ENCODE measurements at regions not wholly inside any gene's neighbourhood (a gene's known extent, or its start where the extent isn't known, plus 50 kb on each side); places are given as distances from the start of the nearest gene placed in this dataset.

- ChIA-PET CTCF (no interaction called here), POLR2A (no interaction called here)
- no peaks in the 10 kb centered on the region for H3K9me3 Mint-ChIP-seq (ENCODE audit: unreplicated experiment)
- TF ChIP-seq CTCF (IDR thresholded peaks at IDR 0.05; ENCODE audit: unreplicated experiment): no peak
- H3K27ac Mint-ChIP-seq (ENCODE audit: low read depth, unreplicated experiment): no peak overlapping the region
- H3K36me3 Mint-ChIP-seq (ENCODE audit: insufficient read depth, unreplicated experiment): no peaks in the 10 kb centered on the region
- H3K4me3 Mint-ChIP-seq (ENCODE audit: unreplicated experiment): no peak overlapping the region
- H3K27me3 Mint-ChIP-seq (ENCODE audit: insufficient read depth, unreplicated experiment): peaks cover 8% of the 10 kb centered on the region
- intact Hi-C loops (cut with micrococcal nuclease): no loop called here
- DNase-seq (ENCODE audit: unreplicated experiment): no peak
- no TSS peak for BruUV-seq (replicated peaks)
- H3K4me1 Mint-ChIP-seq (ENCODE audit: insufficient read depth, unreplicated experiment): no peaks in the 10 kb centered on the region
These were observed 743.7 kb downstream of the TBC1D32 start for GRCh38 chr6:120590611-120591010.

GRCh38 chr6:120588424-120588823 lies 745.9 kb downstream of the TBC1D32 start:
- Mint-ChIP-seq H3K4me1 (ENCODE audit: insufficient read depth, unreplicated experiment) (no peaks in the 10 kb centered on the region), H3K27ac (ENCODE audit: low read depth, unreplicated experiment) (no peak overlapping the region), H3K36me3 (ENCODE audit: insufficient read depth, unreplicated experiment) (no peaks in the 10 kb centered on the region), H3K4me3 (ENCODE audit: unreplicated experiment) (no peak overlapping the region), H3K27me3 (ENCODE audit: insufficient read depth, unreplicated experiment) (peaks cover 8% of the 10 kb centered on the region), H3K9me3 (ENCODE audit: unreplicated experiment) (peaks cover 1% of the 10 kb centered on the region)
- intact Hi-C loops (cut with micrococcal nuclease): loop anchor here (5.0 kb wide), 1 partner anchor 239 kb away; no protein-coding TSS in a partner anchor
- TF ChIP-seq CTCF (IDR thresholded peaks at IDR 0.05; ENCODE audit: unreplicated experiment): no peak
- no peak for DNase-seq (ENCODE audit: unreplicated experiment)
- ChIA-PET POLR2A (no interaction called here), CTCF (interaction anchor here (0.6 to 1.0 kb wide), 2 partner anchors 12 to 91 kb away, joined by 3 read pairs; no protein-coding TSS in a partner anchor)
- BruUV-seq (replicated peaks): no TSS peak

DNA sequence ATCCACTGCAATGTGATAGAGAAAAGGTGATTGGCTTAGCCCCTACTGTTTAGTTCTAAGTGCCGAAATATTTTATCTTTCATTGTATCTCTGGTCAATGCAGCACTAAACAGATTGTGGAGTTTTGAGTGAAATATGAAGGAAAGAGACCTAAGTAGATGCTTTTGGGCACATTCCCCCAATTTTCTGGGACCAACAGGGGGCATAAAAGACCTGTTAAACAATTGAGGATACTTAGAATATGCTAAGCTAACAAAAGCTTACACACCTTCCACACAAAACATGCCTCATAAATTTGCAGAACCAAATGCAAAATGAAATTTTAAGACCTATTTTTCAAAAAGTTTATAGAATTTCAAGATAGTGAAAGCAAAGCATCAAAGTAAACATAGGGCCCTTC lies 746.9 kb downstream of the TBC1D32 start:
- no peak for TF ChIP-seq CTCF (IDR thresholded peaks at IDR 0.05; ENCODE audit: unreplicated experiment)
- CTCF ChIA-PET: no interaction called here
- no TSS peak for BruUV-seq (replicated peaks)

DNA sequence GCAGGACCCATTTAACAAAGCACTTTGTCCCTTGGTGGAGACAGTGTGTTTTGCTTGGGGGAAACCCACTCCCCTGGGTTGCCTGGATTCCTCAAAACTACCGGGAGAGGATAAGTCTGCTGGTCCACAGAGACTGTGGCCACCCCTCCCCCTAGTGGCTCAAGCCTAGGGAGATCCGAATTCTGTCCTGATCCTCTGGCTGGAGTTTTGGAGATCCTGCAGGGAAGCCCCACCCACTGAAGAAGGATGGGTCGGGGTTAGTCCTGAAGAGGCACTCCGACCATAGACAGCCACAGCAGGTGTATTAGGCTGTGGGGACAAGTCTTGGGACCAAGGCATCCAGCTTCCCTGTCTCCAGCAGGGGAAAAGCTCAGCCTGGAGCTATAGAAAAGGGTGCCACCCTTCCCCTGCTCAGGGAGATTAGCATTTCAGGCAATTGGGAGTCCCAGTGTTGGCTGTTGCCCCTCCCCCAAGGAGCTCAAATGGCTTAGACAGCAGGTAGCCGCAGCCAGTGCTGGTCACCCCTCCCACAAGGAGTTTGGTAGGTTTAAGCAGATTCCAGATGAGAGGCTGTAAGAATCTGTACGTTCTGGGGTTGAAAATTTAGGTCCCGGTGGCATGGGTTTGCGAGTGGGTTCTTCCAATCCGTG lies 750.0 kb downstream of the TBC1D32 start:
- Mint-ChIP-seq H3K4me1 (ENCODE audit: insufficient read depth, unreplicated experiment) (no peaks in the 10 kb centered on the region), H3K27ac (ENCODE audit: low read depth, unreplicated experiment) (no peak overlapping the region), H3K4me3 (ENCODE audit: unreplicated experiment) (no peak overlapping the region), H3K9me3 (ENCODE audit: unreplicated experiment) (peaks cover 8% of the 10 kb centered on the region), H3K36me3 (ENCODE audit: insufficient read depth, unreplicated experiment) (no peaks in the 10 kb centered on the region), H3K27me3 (ENCODE audit: insufficient read depth, unreplicated experiment) (no peaks in the 10 kb centered on the region)
- BruUV-seq (replicated peaks): no TSS peak
- POLR2A ChIA-PET: no interaction called here
- no peak for TF ChIP-seq CTCF (IDR thresholded peaks at IDR 0.05; ENCODE audit: unreplicated experiment)
- CTCF ChIA-PET: interaction anchor here (0.6 kb wide), 1 partner anchor 836 kb away, joined by 5 read pairs; no protein-coding TSS in a partner anchor
- intact Hi-C loops (cut with micrococcal nuclease): no loop called here
- DNase-seq (ENCODE audit: unreplicated experiment): no peak

More for the DNA sequence above, 746.9 kb downstream of the TBC1D32 start:
- Mint-ChIP-seq H3K27me3 (ENCODE audit: insufficient read depth, unreplicated experiment) (peaks cover 8% of the 10 kb centered on the region), H3K9me3 (ENCODE audit: unreplicated experiment) (peaks cover 8% of the 10 kb centered on the region), H3K4me1 (ENCODE audit: insufficient read depth, unreplicated experiment) (no peaks in the 10 kb centered on the region), H3K36me3 (ENCODE audit: insufficient read depth, unreplicated experiment) (no peaks in the 10 kb centered on the region), H3K4me3 (ENCODE audit: unreplicated experiment) (no peak overlapping the region), H3K27ac (ENCODE audit: low read depth, unreplicated experiment) (no peak overlapping the region)
- POLR2A ChIA-PET: interaction anchor here (0.5 kb wide), 1 partner anchor 1938 kb away, joined by 3 read pairs; no protein-coding TSS in a partner anchor
- intact Hi-C loops (cut with micrococcal nuclease): loop anchor here (5.0 kb wide), 1 partner anchor 240 kb away; no protein-coding TSS in a partner anchor
- no peak for DNase-seq (ENCODE audit: unreplicated experiment)
